Calu3 (cell line): ENCODE measurements at regions not wholly inside any gene's neighbourhood (a gene's known extent, or its start where the extent isn't known, plus 50 kb on each side); places are given as distances from the start of the nearest gene placed in this dataset.

Experiments
- BruUV-seq: library from RNA; stranded (reverse); fragments of 400-500 nt; replicated peaks from 2 replicates; lab custom pipeline; 2021; lab: Mats Ljungman, UMichigan
- CTCF ChIA-PET: fragments of 300-600 bp; sonication (Branson Sonifier 250); formaldehyde crosslinking; loops from one replicate; lab custom pipeline; 2022; ENCODE audit warnings: antibody characterized with exemption; lab: Charles Lee
- DNase-seq: peaks from one replicate; pipeline ENCODE4 v3.0.0; 2022
- H3K27ac Mint-ChIP-seq: one replicate; pipeline ENCODE4 v1.8.0; 2022; ENCODE audit warnings: mixed read lengths; ENCODE audit not compliant: unreplicated experiment
- H3K27me3 Mint-ChIP-seq: one replicate; pipeline ENCODE4 v1.8.0; 2022; ENCODE audit warnings: mixed read lengths; ENCODE audit not compliant: unreplicated experiment
- H3K36me3 Mint-ChIP-seq: one replicate; pipeline ENCODE4 v1.8.0; 2022; ENCODE audit warnings: mild to moderate bottlenecking, moderate library complexity, mixed read lengths; ENCODE audit not compliant: insufficient read depth, unreplicated experiment
- H3K4me1 Mint-ChIP-seq: one replicate; pipeline ENCODE4 v1.8.0; 2022; ENCODE audit warnings: mild to moderate bottlenecking, low read depth, mixed read lengths; ENCODE audit not compliant: unreplicated experiment
- H3K4me3 Mint-ChIP-seq: one replicate; pipeline ENCODE4 v1.8.0; 2022; ENCODE audit warnings: mild to moderate bottlenecking, low read depth, moderate library complexity, mixed read lengths; ENCODE audit not compliant: unreplicated experiment
- H3K9me3 Mint-ChIP-seq: one replicate; pipeline ENCODE4 v1.8.0; 2022; ENCODE audit warnings: low read depth, mixed read lengths; ENCODE audit not compliant: unreplicated experiment
- intact Hi-C: fragments of 100-400 bp; cut with micrococcal nuclease; formaldehyde crosslinking; loops from one replicate; pipeline ENCODE4 v1.10.0; 2022; ENCODE audit not compliant: unreplicated experiment
- TF ChIP-seq, protein P1 (sequence below): fragments of 200-600 bp; IDR thresholded peaks from one replicate; pipeline ENCODE4 v1.8.0; 2022; ENCODE audit warnings: antibody characterized with exemption; ENCODE audit not compliant: unreplicated experiment

GRCh38 chr13:85099245-85099644 is 700.0 kb downstream of the SLITRK6 start:
- TF ChIP-seq, protein P1, sequence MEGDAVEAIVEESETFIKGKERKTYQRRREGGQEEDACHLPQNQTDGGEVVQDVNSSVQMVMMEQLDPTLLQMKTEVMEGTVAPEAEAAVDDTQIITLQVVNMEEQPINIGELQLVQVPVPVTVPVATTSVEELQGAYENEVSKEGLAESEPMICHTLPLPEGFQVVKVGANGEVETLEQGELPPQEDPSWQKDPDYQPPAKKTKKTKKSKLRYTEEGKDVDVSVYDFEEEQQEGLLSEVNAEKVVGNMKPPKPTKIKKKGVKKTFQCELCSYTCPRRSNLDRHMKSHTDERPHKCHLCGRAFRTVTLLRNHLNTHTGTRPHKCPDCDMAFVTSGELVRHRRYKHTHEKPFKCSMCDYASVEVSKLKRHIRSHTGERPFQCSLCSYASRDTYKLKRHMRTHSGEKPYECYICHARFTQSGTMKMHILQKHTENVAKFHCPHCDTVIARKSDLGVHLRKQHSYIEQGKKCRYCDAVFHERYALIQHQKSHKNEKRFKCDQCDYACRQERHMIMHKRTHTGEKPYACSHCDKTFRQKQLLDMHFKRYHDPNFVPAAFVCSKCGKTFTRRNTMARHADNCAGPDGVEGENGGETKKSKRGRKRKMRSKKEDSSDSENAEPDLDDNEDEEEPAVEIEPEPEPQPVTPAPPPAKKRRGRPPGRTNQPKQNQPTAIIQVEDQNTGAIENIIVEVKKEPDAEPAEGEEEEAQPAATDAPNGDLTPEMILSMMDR = no peak
- Mint-ChIP-seq H3K27me3 (no peaks in the 10 kb centered on the region), H3K36me3 (no peaks in the 10 kb centered on the region), H3K4me3 (no peak overlapping the region), H3K9me3 (no peaks in the 10 kb centered on the region), H3K27ac (no peak overlapping the region), H3K4me1 (no peaks in the 10 kb centered on the region)
- BruUV-seq = no TSS peak
- CTCF ChIA-PET = no interaction called here
- intact Hi-C loops = no loop called here
- DNase-seq = no peak

- no peaks in the 10 kb centered on the region for H3K27me3 Mint-ChIP-seq
- no peaks in the 10 kb centered on the region for H3K36me3 Mint-ChIP-seq
- no peak overlapping the region for H3K27ac Mint-ChIP-seq
- intact Hi-C loops = no loop called here
- CTCF ChIA-PET = no interaction called here
- DNase-seq = no peak
- BruUV-seq = no TSS peak
- H3K9me3 Mint-ChIP-seq = no peaks in the 10 kb centered on the region
- TF ChIP-seq, protein P1 = no peak
- H3K4me3 Mint-ChIP-seq = no peak overlapping the region
- no peaks in the 10 kb centered on the region for H3K4me1 Mint-ChIP-seq
Measured at GRCh38 chr13:85095418-85096272, 703.6 kb downstream of the SLITRK6 start.

DNA sequence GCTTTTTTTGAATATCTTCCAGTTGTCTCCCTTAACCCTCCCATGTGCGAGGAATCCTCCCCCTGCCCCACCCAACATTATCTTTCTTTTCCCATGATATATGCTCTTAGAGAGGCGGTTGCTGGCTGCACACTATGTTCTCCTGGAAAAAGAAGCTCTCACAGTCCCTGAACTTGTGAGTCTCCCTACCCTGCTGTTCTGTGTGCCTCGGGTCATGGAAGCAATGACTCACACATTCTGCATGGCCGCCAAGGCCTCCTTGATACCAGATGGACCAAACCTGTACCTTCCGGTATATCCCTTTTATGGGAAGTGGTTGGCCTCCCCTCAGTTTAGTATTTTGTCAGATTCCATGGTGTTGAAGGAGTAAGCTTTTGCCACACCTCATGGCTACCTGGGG is 705.4 kb downstream of the SLITRK6 start:
- Mint-ChIP-seq H3K27ac (no peak overlapping the region), H3K9me3 (no peaks in the 10 kb centered on the region), H3K27me3 (no peaks in the 10 kb centered on the region), H3K4me3 (no peak overlapping the region), H3K36me3 (no peaks in the 10 kb centered on the region), H3K4me1 (no peaks in the 10 kb centered on the region)
- TF ChIP-seq, protein P1 = no peak
- CTCF ChIA-PET = no interaction called here
- DNase-seq = no peak
- BruUV-seq = no TSS peak
- intact Hi-C loops = no loop called here

GRCh38 chr13:85091631-85092234 is 707.5 kb downstream of the SLITRK6 start:
- Mint-ChIP-seq H3K36me3 (no peaks in the 10 kb centered on the region), H3K4me1 (no peaks in the 10 kb centered on the region), H3K27ac (no peak overlapping the region), H3K4me3 (no peak overlapping the region), H3K27me3 (no peaks in the 10 kb centered on the region), H3K9me3 (no peaks in the 10 kb centered on the region)
- no TSS peak for BruUV-seq
- TF ChIP-seq, protein P1 = no peak
- CTCF ChIA-PET = no interaction called here
- intact Hi-C loops = no loop called here
- DNase-seq = no peak
